GM21717 (cell line): ENCODE measurements at regions not wholly inside any gene's neighbourhood (a gene's known extent, or its start where the extent isn't known, plus 50 kb on each side); places are given as distances from the start of the nearest gene placed in this dataset.
"Not testable (repeated sequence)": the region's sequence is repeated elsewhere in the genome, so short reads cannot be mapped to it uniquely, and the experiment has no call there.

Experiments
- ATAC-seq: cut with Tn5 transposase; IDR thresholded peaks from one replicate; pipeline ENCODE4 v1.9.1; 2021; ENCODE audit warnings: mild to moderate bottlenecking, moderate library complexity; ENCODE audit not compliant: unreplicated experiment

- not testable (repeated sequence) for ATAC-seq
These were observed 144.6 kb upstream of the DUSP22 start for GRCh38 chr6:147651-148050.

DNA sequence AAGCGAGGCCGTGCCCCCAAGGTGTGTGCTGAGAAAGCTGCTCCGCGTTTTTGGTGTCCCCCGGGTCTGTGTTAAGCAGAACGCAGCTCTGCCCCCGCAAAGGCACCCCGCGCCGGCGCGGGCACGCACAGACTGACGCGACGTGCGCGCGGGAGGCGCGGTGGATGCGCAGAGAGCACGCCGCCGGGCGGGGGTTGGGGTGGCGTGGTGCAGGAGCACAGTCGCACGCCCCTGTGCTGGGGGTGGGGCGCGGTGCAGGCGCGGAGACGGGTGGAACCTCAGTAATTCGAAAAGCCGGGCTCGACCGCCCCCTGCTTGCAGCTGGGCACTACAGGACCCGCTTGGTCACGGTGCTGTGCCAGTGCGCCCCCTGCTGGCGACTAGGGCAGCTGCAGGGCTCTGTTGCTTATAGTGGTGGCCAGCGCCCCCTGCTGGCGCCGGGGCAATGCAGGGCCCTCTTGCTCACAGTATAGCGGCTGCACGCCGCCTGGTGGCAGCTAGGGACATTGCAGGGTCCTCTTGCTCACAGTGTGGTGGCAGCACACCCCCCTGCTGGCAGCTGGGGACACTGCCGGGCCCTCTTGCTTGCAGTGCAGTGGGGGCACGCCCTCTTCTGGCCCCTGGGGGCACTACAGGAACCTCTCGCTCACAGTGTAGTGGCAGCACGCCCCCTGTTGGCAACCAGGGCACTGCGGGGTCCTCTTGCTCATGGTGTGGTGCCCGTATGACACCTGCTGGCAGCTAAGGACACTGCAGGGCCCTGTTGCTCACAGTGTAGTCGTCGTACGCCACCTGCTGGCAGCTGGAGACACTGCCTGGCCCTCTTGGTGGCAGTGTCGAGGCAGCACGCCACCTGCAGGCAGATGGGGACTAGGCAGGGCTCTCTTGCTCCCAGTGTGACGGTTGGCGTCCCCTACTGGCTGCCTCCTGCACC, 144.0 kb upstream of the DUSP22 start:
- ATAC-seq: peak; percentile 93

- not testable (repeated sequence) for ATAC-seq
These were observed 142.1 kb upstream of the DUSP22 start for GRCh38 chr6:150147-150546.

DNA sequence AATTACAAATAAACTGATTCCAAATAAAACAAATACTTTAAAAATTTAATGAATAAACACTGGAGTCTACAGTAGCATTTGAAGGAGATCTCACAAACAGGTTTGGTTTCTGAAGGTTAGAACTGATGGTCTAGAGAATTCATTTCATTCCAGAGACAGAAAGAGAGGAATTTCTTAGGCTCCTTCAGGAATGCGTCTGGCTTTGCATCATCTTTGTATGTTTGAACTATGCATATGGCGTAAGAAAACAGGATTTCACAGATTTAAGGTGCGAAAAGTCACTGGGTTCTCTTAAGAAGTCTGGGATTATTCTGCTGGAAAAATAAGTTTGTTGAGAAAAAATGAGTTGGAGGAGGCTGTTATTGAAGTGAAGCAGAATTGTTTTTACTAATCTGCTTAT, 139.9 kb upstream of the DUSP22 start:
- ATAC-seq: not testable (repeated sequence)

GRCh38 chr6:153026-153425, 139.3 kb upstream of the DUSP22 start:
- ATAC-seq: not testable (repeated sequence)

GRCh38 chr6:153867-154266, 138.4 kb upstream of the DUSP22 start:
- not testable (repeated sequence) for ATAC-seq

DNA sequence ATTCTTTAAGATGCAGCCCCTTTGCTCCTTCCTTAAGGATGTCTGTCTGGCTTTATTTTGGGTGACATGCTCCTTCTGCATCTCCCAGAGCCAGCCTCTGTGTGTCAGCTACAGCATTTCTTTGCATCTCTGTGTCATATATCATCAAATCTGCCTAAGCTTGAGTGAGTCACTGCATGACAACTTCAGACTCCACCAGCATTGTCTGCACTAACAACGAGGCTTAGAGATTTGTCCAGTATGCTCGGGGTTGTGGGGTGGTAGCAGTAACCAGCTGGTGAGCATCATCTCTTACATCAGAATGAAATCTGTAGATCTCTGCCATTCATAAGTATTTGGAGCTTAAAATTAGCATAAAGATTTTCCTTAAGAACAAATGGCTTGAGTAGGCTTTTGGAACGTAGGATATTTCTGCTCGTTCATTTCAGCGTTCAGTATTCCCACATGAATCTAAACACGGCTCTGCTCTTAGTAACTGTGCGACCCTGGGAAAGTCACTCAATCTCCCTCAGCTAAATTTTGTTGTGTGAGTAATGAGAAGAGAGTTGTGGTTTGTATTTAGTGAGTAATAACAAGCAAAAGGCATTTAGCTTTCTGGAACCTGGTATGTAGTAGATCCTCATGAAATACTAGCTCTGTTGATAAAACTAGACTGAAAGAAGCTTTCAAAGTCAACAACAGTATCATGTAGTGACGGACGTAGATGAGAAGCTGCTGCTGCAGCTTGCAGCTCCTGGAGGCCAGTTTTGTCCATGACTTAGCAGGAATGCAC, 137.8 kb upstream of the DUSP22 start:
- ATAC-seq: not testable (repeated sequence)

DNA sequence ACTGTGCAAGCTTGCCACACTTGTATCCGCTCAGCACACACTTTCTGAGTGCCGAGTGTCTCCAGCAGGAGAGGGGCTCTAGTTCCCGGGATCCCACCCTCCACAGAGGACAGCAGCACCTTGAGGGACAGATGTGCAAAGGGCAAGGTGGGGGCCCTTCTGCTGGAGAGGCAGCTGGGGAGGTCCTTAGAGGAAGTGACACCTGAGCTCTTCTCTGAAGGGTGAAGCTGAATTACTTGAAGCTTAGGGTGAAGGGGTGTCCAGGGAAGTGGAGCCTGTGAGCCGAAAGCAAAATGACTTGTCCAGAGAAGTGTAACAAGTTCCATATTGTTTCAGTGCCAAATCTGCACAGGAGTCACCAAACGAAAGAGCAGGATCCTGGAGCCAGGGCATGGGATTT, 136.3 kb upstream of the DUSP22 start:
- no peak for ATAC-seq

- not testable (repeated sequence) for ATAC-seq
These were observed 135.7 kb upstream of the DUSP22 start for GRCh38 chr6:156441-157140.

DNA sequence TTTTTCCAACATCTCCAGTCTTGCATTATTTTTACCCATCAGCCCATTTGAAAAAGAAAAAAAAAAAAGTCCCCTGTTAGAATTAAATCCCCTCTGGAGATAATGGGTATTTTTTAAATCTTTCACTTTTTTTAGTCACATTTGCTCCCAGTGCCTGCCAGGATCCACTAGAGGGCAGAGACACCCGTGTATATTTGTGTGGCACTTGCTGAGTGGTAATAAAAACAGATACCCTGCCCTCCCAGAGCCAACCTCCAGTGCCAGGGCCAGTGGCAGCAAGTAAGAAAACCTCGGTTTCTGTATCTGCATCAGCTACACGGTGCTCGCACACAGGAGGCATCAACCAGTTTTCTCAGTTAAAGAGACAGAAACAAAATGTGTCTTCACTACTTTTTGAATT, 135.1 kb upstream of the DUSP22 start:
- not testable (repeated sequence) for ATAC-seq

DNA sequence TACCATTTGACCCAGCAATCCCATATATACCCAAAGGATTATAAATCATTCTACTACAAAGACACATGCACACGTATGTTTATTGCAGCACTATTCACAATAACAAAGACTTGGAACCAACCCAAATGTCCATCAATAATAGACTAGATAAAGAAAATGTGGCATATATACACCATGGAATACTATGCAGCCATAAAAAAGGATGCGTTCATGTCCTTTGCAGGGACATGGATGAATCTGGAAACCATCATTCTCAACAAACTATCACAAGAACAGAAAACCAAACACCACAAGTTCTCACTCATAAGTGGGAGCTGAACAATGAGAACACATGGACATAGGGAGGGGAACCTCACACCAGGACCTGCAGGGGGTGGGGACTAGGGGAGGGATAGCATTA, 130.6 kb upstream of the DUSP22 start:
- not testable (repeated sequence) for ATAC-seq

DNA sequence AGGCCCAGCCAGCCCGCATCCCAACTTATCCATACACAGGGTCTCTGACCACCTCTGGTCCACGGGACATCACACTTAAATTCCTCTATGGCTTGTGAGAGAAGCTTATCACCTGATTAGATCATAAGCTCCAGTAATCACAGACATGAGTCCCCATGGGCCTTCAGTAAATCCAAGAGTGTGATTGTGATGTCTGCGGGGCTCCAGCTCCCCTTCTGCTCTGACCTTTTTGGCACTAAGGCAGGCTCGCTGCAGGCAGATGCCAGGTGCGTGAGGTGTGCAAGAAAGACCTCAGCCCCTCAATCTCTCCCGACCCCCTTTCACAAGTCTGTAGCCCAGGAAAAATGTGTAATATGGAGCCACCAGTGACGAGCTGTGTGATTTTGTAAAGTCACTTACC, 127.6 kb upstream of the DUSP22 start:
- ATAC-seq: no peak

GRCh38 chr6:165263-165662, 127.0 kb upstream of the DUSP22 start:
- ATAC-seq: no peak

DNA sequence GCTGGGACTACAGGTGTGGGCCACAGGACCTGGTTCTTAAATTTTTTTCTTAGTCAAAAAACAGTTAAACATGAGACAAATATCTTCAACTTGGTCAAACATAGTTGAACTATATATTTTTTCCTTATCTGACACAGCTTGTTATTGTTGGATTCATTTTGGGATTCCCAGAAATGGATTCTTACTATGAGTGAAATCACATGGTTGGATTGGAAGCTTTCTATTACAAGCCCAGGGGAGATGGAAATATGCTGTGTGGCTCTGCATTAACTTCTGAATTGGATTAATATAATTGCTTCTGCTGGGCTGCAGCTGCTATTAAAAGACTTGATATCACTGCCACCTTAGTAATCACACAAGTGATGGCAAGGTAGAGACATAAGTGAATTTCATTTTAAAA, 126.4 kb upstream of the DUSP22 start:
- no peak for ATAC-seq

DNA sequence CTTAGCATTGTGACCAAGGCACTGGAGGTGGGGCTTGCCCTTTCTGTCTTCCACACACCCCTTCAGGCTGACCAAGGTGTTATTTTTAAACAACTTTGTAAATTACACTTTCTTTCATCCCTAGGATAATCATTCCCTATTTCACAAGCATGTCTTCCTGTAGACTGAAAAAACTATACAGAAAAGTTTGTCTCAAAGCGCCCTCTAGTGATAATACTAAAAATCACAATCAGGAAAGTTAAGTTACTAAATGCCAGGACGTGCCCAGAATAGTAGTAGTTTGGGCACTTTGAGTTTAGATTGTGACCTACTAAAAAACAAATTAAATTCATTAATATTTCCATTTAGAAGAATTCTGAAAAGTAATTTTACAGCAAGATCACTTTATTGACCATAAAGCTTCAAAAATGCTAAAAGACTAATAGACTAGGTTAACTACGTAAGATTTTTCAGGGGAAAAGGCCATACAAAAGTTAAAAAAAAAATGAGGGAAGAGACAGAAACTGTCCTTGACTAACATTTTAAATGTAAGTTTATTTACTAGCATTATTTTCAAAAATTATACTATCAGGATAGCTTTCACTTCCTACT, 123.3 kb upstream of the DUSP22 start:
- ATAC-seq: no peak

GRCh38 chr6:174036-174435, 118.3 kb upstream of the DUSP22 start:
- ATAC-seq: no peak

GRCh38 chr6:175680-176079, 116.6 kb upstream of the DUSP22 start:
- ATAC-seq: no peak

GRCh38 chr6:176766-177165, 115.5 kb upstream of the DUSP22 start:
- ATAC-seq: no peak

DNA sequence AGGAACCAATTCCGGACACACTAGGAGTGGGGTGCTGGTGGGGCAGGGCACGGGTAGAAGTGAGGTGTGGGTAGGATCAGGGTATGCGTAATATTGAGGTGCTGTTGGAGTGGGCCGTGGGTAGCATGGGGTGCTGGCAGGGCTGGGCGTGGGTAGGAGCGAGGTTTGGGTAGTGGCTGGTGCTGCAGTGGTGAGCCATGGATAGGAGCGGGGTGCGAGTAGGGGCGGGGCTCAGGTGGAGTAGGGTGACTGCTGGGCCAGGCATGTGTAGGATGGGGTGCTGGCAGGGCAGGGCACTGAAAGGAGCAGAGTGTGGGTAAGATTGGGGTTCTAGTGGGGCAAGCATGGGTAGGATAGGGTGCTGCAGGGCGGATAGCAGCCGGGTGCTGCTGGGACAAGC, 114.2 kb upstream of the DUSP22 start:
- ATAC-seq: no peak

DNA sequence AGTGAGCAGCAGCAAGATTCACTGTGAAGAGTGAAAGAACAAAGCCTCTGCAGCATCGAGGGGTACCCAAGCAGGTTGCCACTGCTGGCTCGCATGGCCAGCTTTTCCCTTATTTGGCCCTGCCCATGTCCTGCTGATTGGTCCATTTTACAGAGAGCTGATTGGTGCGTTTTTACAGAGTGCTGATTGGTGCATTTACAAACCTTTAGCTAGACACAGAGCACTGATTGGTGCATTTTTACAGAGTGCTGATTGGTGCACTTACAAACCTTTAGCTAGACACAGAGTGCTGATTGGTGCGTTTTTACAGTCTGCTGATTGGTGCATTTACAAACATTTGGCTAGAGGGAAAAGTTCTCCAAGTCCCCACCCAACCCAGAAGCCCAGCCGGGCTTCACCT, 113.4 kb upstream of the DUSP22 start:
- not testable (repeated sequence) for ATAC-seq
